ENCODE measurements at regions not wholly inside any gene's neighbourhood (a gene's known extent, or its start where the extent isn't known, plus 50 kb on each side); places are given as distances from the start of the nearest gene placed in this dataset.

DNA sequence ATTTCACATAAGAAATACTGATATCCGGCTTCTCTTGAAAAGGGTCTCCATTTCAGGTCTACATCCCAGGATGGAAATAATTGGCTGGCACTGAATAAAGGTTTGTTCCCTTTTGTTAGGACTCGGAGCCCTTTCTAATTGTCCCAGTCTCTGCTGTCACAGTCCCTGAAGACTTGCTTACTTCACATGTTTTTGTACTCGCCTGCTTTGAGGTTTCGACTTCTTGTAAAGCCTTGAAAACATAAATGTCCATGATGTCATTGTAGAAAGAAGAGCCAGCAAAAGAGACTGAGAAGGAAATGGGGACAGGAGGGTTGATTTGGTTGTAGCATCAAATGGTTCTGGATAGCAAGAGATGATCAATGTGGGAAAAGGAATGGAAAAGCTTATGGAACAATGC is 963.4 kb upstream of the SEMA6D start:
- no peak for DNase-seq

- no peak for DNase-seq
Observed at GRCh38 chr15:46763091-46763490, 954.2 kb upstream of the SEMA6D start.

GRCh38 chr15:46764851-46765250 is 952.5 kb upstream of the SEMA6D start:
- no peak for DNase-seq

GRCh38 chr15:46766021-46766420 is 951.3 kb upstream of the SEMA6D start:
- DNase-seq = no peak

DNA sequence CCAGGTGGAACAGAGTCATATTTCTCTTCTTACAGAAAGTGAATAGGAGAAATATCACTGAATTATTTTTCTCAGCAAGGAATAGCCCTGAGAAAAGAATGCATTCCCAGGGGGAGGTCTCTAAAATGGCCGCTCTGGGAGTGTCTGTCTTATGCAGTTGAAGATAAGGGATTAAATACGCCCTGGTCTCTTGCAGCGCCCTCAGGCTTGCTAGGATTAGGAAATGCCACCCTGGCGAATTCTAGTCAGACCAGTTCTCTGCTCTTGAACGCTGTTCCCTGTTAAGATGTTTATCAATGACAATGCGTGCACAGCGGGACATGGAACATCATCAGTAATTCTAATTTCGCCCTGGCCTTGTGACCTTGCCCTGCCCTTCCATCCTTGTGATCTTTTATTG is 949.0 kb upstream of the SEMA6D start:
- DNase-seq = no peak

GRCh38 chr15:46773016-46773415 is 944.3 kb upstream of the SEMA6D start:
- DNase-seq = no peak

DNA sequence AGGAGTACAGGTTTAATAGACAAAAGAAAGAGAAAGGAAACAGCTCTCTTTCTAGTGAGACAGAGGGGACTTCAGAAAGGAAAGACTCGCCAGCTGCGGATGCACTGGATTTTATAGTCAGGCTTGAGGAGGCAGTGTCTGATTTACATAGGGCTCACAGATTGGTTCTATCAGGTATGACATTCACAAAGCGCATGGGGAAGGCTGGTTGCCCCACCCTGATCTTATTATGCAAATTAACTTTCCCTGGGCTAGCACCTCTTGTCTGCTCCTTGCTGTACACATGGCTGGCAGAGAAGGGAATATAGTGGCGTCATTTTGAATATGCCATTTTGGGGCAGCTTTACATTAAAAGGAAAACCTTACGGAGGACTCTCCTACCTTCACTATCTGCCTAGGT is 938.4 kb upstream of the SEMA6D start:
- no peak for DNase-seq

GRCh38 chr15:46786590-46787285 is 930.6 kb upstream of the SEMA6D start:
- no peak for DNase-seq

- DNase-seq = no peak
Observed at GRCh38 chr15:46795685-46796084, 921.6 kb upstream of the SEMA6D start.

DNA sequence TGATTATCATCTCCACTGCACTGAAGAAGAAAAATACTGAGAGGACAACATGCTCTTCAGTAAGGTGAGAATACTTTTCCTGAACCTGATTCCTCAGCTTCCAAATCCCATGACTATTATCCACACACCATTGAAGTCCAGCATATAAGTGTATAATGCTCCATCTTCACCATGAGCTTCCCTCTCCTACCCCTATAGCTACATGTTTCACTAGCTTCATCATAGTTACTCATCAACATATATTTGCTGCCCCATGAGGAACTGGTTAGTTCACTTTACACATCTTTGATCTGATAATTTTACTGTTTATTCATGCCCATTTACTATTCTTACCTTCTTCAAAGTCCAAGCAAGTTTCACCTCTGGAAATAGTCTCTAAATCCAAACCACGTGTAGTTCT is 908.5 kb upstream of the SEMA6D start:
- DNase-seq = no peak

DNA sequence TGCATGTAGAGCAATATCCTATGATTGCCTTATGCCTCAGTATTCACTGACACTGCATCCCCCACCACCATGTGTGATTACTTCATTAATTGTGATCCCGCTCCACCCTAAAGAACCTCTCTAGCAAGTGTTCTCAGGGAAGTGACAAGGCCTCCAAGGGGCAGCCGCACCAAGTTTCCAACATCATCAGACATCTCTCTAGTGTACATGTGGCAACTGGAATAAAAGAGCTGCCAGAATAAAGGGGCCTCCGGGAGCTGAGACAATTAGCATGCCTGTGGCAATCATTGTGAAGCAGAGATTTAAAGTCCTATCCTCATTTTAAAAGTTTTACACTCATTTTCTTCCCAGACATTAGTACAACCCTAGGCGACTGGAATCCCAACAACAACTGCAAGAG is 902.1 kb upstream of the SEMA6D start:
- DNase-seq = no peak

DNA sequence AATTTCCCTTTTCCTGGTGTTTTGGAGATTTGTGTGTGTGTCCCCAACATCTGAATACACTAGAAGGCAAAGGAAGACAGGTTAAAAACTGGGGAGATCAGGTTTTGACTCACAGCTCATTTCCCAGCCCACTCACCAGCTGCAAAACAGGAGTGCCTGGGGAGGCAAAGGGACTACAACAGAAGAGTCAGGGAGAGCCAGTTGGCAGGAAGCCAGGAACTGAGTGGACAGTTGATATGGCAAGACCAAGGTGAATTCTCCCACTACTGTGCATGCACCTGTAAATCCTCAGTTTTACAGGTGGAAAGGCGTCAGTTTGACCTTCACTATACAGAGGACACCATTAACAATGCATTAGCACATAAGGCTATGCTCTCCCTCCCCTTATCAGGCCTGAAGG is 901.5 kb upstream of the SEMA6D start:
- DNase-seq = no peak

- DNase-seq = no peak
Observed at GRCh38 chr15:46848704-46849103, 868.6 kb upstream of the SEMA6D start.

DNA sequence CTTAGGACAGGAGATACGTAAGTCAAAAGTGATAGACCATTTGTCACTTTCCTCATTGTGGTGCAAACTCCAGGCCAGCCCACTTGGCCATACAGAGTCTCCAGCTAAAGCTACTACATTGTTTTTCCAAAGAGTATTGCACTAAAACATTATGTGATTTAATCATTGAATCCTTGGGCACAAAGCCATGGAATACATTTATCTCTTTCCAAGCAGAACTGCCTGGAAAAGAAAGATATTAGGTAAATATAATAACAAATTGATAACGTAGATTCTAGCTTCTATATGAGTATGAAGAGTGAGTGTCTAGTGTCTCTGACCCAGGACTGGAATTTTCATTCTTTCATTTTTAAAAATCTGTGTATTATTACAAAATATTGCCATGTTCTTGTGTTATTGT is 863.7 kb upstream of the SEMA6D start:
- no peak for DNase-seq

DNA sequence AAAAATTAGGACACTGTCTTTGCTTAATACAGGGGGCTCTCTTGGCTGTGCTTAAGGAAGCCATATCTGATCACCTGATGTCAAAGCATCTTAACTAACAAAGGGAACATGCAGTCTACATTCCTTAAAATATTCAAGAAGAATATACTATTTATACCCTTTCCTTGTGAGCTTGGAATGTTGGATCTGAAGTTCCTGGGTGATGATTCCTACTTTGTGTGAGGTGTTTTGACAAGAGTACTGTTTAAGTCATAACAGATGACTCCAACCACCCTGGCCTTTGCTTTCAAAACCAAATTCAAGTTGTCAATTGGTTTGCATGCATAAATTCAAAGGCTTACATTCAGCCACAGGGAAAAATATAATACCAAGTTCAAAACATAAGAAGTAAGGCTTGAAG is 862.7 kb upstream of the SEMA6D start:
- DNase-seq = no peak

GRCh38 chr15:46855388-46855787 is 861.9 kb upstream of the SEMA6D start:
- DNase-seq = no peak

- DNase-seq = no peak
Observed at GRCh38 chr15:46856839-46857502, 860.3 kb upstream of the SEMA6D start.

- DNase-seq = no peak
Observed at GRCh38 chr15:46858150-46858549, 859.2 kb upstream of the SEMA6D start.

DNA sequence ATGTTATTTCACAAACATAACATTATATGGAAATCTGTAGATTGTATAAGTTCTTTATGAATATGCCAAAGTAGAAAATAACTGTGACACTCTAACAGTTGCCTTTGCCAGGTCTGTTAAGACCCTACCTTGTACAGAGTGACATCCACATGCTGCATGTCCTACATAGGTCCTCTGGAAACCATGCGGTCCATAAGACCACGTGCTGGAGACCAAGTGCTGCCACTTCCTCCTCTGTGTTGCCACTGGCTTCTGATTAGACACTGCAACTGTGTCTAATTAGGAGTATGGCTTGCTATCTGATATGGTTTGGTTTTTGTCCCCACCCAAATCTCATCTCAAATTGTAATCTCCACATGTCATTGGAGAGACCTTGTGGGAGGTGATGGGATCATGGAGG is 855.5 kb upstream of the SEMA6D start:
- no peak for DNase-seq

DNA sequence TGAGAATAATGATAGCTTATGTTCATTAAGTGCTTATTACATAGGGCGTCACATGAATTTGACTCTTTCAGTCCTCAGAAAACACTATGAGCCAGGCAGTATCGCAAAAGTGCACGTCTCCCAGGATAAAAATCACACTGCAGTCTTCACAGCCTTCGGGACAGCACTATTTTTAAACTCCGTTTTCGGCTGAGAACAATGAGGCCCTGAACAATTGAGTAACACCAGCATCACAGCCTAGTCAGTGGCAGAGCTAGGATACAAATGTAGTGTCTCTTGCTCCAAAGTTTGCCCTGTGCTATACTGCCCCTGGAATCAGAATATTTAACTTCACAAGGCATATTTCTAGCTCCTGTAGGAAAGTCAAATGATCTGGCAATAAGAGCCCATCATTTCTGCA is 852.1 kb upstream of the SEMA6D start:
- DNase-seq = no peak

DNA sequence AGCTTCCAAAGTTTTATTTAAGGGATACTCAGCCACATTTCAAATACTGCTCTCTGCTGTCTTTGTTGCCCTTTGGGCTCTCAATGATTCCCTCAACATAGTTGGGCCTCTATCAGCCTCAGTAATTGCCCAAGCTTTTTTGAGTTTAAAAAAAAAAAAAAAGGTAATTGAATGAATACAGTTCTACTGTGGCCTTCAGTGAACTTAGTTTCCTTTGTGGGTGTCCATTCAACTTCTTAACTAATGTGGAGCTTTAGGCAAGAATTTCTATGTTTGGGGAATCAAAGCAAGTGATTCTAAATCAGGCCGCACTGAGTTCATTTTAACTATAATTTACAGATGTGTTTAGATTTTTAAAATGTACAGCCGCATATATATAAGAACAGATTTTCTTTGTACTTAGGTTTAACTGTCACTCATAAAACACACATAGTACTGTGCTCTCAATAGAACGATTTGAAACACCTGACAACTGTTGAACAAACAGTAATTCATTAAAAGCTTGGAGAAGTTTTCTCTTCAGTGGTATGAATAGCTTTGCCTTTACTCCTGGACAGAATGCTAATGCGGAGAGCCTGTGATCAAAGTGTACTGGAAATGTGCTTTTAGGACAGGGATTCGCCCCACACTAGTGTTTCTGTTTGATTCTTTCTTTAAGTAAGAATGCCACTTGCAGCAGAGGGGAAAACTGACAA is 844.9 kb upstream of the SEMA6D start:
- no peak for DNase-seq

DNA sequence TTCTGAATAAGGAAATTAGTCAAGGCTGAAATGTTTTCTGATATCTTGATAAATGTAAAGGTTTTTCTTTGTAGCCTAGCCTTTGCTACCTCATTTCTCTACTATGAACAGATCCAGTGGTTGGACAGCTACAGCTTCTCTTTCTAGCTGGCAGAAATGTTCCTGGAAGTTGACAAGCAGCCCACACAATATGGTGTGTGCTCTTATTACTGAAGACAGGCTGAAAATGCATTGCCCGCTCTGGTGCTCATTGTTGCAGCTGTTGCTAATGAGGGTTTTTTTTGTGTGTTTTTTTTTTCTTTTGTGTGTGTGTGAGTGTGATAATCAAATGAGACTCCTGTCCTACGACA is 844.3 kb upstream of the SEMA6D start:
- DNase-seq = no peak

GRCh38 chr15:46879032-46879770 is 838.1 kb upstream of the SEMA6D start:
- no peak for DNase-seq

- no peak for DNase-seq
Observed at GRCh38 chr15:46880791-46881190, 836.5 kb upstream of the SEMA6D start.

Data from suppressor macrophage treated with lipopolysaccharide for 1 hour (primary cell).